Ovary (tissue), 3 donors: ENCODE measurements at regions not wholly inside any gene's neighbourhood (a gene's known extent, or its start where the extent isn't known, plus 50 kb on each side); places are given as distances from the start of the nearest gene placed in this dataset.

Source experiments
- EP300 ChIP-seq: sonication (generic); formaldehyde crosslinking; IDR thresholded peaks from one replicate; pipeline ENCODE4 v1.6.1; 2017; ENCODE audit warnings: antibody characterized with exemption
- POLR2A ChIP-seq: fragments of 450-650 bp; IDR thresholded peaks from one replicate; pipeline ENCODE4 v1.6.1; 2017; ENCODE audit warnings: antibody characterized with exemption, mild to moderate bottlenecking, moderate library complexity
- TF ChIP-seq, protein P1 (sequence below), 3 donors: fragments of 450-650 bp in 2 of 3; fragments of 200-600 bp in 1 of 3; IDR thresholded peaks; one replicate each; pipeline versions ENCODE4 v1.5.1 to v1.8.0; 2016 to 2022; ENCODE audit warnings: antibody characterized with exemption in 3 of 3, mild to moderate bottlenecking in 1 of 3
- donor health status: DM: no; HTN: no; CAD: no.

DNA sequence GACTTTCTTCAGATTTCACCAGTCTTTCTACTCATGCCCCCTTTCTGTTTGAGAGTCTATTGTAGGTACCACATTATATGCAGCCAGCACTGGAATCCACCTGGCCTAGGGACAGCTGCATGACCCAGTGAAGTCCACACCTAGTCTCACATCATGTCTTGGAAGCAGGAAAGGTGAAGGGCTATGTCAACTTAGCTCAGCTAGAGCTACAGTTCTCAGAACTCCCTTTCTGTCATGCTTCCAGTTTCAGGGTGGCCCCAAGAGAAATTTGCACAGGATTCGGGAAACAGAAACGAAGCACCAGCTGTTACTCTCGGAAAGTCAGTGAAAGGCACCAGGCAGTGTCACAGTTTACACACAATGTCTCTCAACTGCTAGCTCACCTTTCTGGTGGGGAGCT lies 51.6 kb upstream of the NLRP1 start:
- TF ChIP-seq POLR2A (no peak), EP300 (no peak)
- TF ChIP-seq, protein P1, sequence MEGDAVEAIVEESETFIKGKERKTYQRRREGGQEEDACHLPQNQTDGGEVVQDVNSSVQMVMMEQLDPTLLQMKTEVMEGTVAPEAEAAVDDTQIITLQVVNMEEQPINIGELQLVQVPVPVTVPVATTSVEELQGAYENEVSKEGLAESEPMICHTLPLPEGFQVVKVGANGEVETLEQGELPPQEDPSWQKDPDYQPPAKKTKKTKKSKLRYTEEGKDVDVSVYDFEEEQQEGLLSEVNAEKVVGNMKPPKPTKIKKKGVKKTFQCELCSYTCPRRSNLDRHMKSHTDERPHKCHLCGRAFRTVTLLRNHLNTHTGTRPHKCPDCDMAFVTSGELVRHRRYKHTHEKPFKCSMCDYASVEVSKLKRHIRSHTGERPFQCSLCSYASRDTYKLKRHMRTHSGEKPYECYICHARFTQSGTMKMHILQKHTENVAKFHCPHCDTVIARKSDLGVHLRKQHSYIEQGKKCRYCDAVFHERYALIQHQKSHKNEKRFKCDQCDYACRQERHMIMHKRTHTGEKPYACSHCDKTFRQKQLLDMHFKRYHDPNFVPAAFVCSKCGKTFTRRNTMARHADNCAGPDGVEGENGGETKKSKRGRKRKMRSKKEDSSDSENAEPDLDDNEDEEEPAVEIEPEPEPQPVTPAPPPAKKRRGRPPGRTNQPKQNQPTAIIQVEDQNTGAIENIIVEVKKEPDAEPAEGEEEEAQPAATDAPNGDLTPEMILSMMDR (IDR thresholded peaks at IDR 0.05): no peak
